GM12878 (cell line): ENCODE measurements at regions not wholly inside any gene's neighbourhood (a gene's known extent, or its start where the extent isn't known, plus 50 kb on each side); places are given as distances from the start of the nearest gene placed in this dataset.

Source experiments
- ATAC-seq: fragments of 200-7000 bp; cut with Tn5 transposase; 3 replicates; pipeline ENCODE4 v1.9.1; 2020; ENCODE audit warnings: mild to moderate bottlenecking, moderate library complexity
- BruUV-seq: library from RNA; stranded (reverse); fragments of 400-500 nt; replicated peaks from 2 replicates; lab custom pipeline; 2021; lab: Mats Ljungman, UMichigan
- CTCF ChIA-PET: fragments of 300-600 bp; sonication (Branson Sonifier 250); formaldehyde crosslinking; extraction: SDS; loops from one replicate; lab custom pipeline; 2021; ENCODE audit warnings: inconsistent platforms; lab: Yijun Ruan, JAX
- POLR2A ChIA-PET: fragments of 350-600 bp; formaldehyde crosslinking; extraction: SDS; loops from one replicate; lab custom pipeline; 2021; ENCODE audit warnings: inconsistent platforms; lab: Charles Lee
- RAD21 ChIA-PET: fragments of 300-600 bp; sonication (Branson Sonifier 250); formaldehyde crosslinking; loops from one replicate; lab custom pipeline; 2023; ENCODE audit warnings: antibody characterized with exemption; ENCODE audit not compliant: unreplicated experiment; lab: Charles Lee
- SMC1A ChIA-PET: fragments of 300-600 bp; sonication (Branson Sonifier 250); formaldehyde crosslinking; loops from one replicate; lab custom pipeline; 2023; ENCODE audit not compliant: unreplicated experiment, uncharacterized antibody; lab: Charles Lee
- DNase-seq: peaks from one replicate; pipeline ENCODE4 v3.0.0-alpha.2; 2011; ENCODE audit warnings: low read depth, low spot score
- FAIRE-seq: peaks from 3 replicates; lab custom pipeline; 2011; peaks lifted over from hg19 to GRCh38; lab: Jason Lieb, UNC
- H2AFZ ChIP-seq: 2 replicates; pipeline ENCODE4 v1.6.0; 2011; ENCODE audit warnings: low read depth, low read length, control low read depth; ENCODE audit not compliant: control insufficient read depth
- H3K27ac ChIP-seq: 2 replicates; pipeline ENCODE4 v1.5.1; 2011; ENCODE audit warnings: control low read depth; ENCODE audit not compliant: control insufficient read depth, insufficient read depth
- H3K27me3 ChIP-seq, 2 experiments: replicated peaks in 1 of 2; 2 replicates each; pipeline versions ENCODE4 v1.6.0 to v1.6.1; 2011; ENCODE audit warnings: low read length in 1 of 2; ENCODE audit not compliant: control insufficient read depth in 2 of 2, insufficient read depth in 2 of 2
- H3K36me3 ChIP-seq, 2 experiments: 2 replicates each; pipeline ENCODE4 v1.5.1; 2011; ENCODE audit warnings: low read length in 1 of 2; ENCODE audit not compliant: control insufficient read depth in 2 of 2, insufficient read depth in 2 of 2
- H3K4me1 ChIP-seq: 2 replicates; pipeline ENCODE4 v1.6.1; 2011; ENCODE audit warnings: mild to moderate bottlenecking, low read length, moderate library complexity, mixed read lengths; ENCODE audit not compliant: control insufficient read depth, insufficient read depth
- H3K4me2 ChIP-seq: 2 replicates; pipeline ENCODE4 v1.6.0; 2011; ENCODE audit warnings: control low read depth; ENCODE audit not compliant: control insufficient read depth, insufficient read depth
- H3K4me3 ChIP-seq: fragments of 200-600 bp; sonication (generic); 2 replicates; pipeline ENCODE4 v1.5.1; 2016
- H3K79me2 ChIP-seq: 2 replicates; pipeline ENCODE4 v1.6.0; 2011; ENCODE audit warnings: low read length; ENCODE audit not compliant: control insufficient read depth, insufficient read depth
- H3K9ac ChIP-seq: 2 replicates; pipeline ENCODE4 v1.8.0; 2011; ENCODE audit warnings: low read length, control low read depth, mixed read lengths; ENCODE audit not compliant: control insufficient read depth, insufficient read depth
- H3K9me3 ChIP-seq: replicated peaks from 3 replicates; pipeline ENCODE4 v1.5.1; 2011; ENCODE audit warnings: mild to moderate bottlenecking, low read length; ENCODE audit not compliant: control insufficient read depth, insufficient read depth
- H4K20me1 ChIP-seq: 2 replicates; pipeline ENCODE4 v1.6.0; 2011; ENCODE audit not compliant: control insufficient read depth, insufficient read depth
- ASH2L ChIP-seq: fragments of 300-600, 200-600 bp; sonication (generic); IDR thresholded peaks from 2 replicates; pipeline ENCODE4 v1.6.1; 2017; ENCODE audit warnings: low read depth, mild to moderate bottlenecking, borderline replicate concordance
- CTCF ChIP-seq, 3 experiments: IDR thresholded peaks in 2 of 3; conservative IDR thresholded peaks in 1 of 3; 2 replicates each; pipeline ENCODE4 v1.5.1; 2011; ENCODE audit warnings: low read depth in 3 of 3, low read length in 3 of 3, mild to moderate bottlenecking in 3 of 3, control low read depth in 2 of 3, moderate library complexity in 2 of 3, inconsistent platforms in 1 of 3, mixed read lengths in 1 of 3; ENCODE audit not compliant: control insufficient read depth in 2 of 3, insufficient read depth in 1 of 3; ENCODE audit errors: extremely low read depth in 1 of 3
- DPF2 ChIP-seq: fragments of 450-650 bp; IDR thresholded peaks from 2 replicates; pipeline ENCODE4 v1.6.1; 2017; ENCODE audit warnings: mild to moderate bottlenecking
- KDM1A ChIP-seq: fragments of 200-600 bp; sonication (generic); IDR thresholded peaks from 2 replicates; pipeline ENCODE4 v1.6.1; 2016; ENCODE audit warnings: borderline replicate concordance
- MEF2B ChIP-seq: fragments of 450-650 bp; IDR thresholded peaks from 2 replicates; pipeline ENCODE4 v1.6.1; 2018; ENCODE audit warnings: mild to moderate bottlenecking, moderate library complexity; ENCODE audit not compliant: partially characterized antibody, poor library complexity, severe bottlenecking
- NFYA ChIP-seq: IDR thresholded peaks from 2 replicates; pipeline ENCODE4 v1.6.1; 2011; ENCODE audit warnings: low read depth, mild to moderate bottlenecking, low read length, improper control_type of control experiment, borderline replicate concordance
- NR2C1 ChIP-seq: fragments of 450-650 bp; IDR thresholded peaks from 2 replicates; pipeline ENCODE4 v1.6.1; 2017; ENCODE audit warnings: antibody characterized with exemption, mild to moderate bottlenecking, moderate library complexity
- PAX8 ChIP-seq: fragments of 450-650 bp; IDR thresholded peaks from 2 replicates; pipeline ENCODE4 v1.6.1; 2017; ENCODE audit warnings: mild to moderate bottlenecking, moderate library complexity
- REST ChIP-seq: IDR thresholded peaks from 2 replicates; pipeline ENCODE4 v1.6.1; 2012; ENCODE audit warnings: mild to moderate bottlenecking, low read depth, low read length
- SKIL ChIP-seq: fragments of 450-650 bp; IDR thresholded peaks from 2 replicates; pipeline ENCODE4 v1.6.1; 2017; ENCODE audit warnings: mild to moderate bottlenecking, low read depth, inconsistent platforms; ENCODE audit not compliant: poor library complexity, severe bottlenecking
- in situ Hi-C: fragments of 300-500 bp; cut with MboI; formaldehyde crosslinking; loops from 9 replicates; pipeline ENCODE4 v1.14.3; 2018; ENCODE audit warnings: mixed read lengths
- intact Hi-C: fragments of 100-400 bp; cut with micrococcal nuclease; formaldehyde crosslinking; loops from one replicate; pipeline ENCODE4 v1.14.2; 2022; ENCODE audit not compliant: unreplicated experiment

GRCh38 chr3:68560728-68561127, 371.6 kb downstream of the TAFA4 start (continued):
- TF ChIP-seq KDM1A (no peak), SKIL (no peak)

- Histone ChIP-seq H3K4me3 (no peak overlapping the region), H4K20me1 (no peaks in the 10 kb centered on the region), H3K36me3 (no peaks in the 10 kb centered on the region), H3K27me3 (no peaks in the 10 kb centered on the region), H3K9ac (no peak overlapping the region), H3K4me2 (no peak overlapping the region), H3K4me1 (no peaks in the 10 kb centered on the region), H3K9me3 (no peaks in the 10 kb centered on the region), H3K27ac (no peak overlapping the region), H2AFZ (no peak overlapping the region), H3K79me2 (no peaks in the 10 kb centered on the region)
- TF ChIP-seq SKIL = no peak
- no peak for TF ChIP-seq NR2C1
- no peak for TF ChIP-seq CTCF (IDR thresholded peaks at IDR 0.05 in 2 of 3, conservative IDR thresholded peaks at IDR 0.05 in 1 of 3; ENCODE audit: control insufficient read depth in 2 of 3, extremely low read depth in 1 of 3, insufficient read depth in 1 of 3, low read depth in 3 of 3, low read length in 3 of 3)
- TF ChIP-seq NFYA = no peak
- no peak for TF ChIP-seq MEF2B
- no peak for TF ChIP-seq ASH2L
- TF ChIP-seq PAX8 = no peak
- no peak for TF ChIP-seq REST
- no peak for TF ChIP-seq DPF2
- ChIA-PET RAD21 (no interaction called here), POLR2A (no interaction called here), SMC1A (interaction anchor here (0.7 kb wide), 1 partner anchor 225 kb away, joined by 3 read pairs; no protein-coding TSS in a partner anchor), CTCF (interaction anchor here (1.4 kb wide), 1 partner anchor 9 kb away, joined by 3 read pairs; no protein-coding TSS in a partner anchor)
- FAIRE-seq = no peak
- ATAC-seq = no peak
- in situ Hi-C loops = no loop called here
- no peak for DNase-seq
- no TSS peak for BruUV-seq
- intact Hi-C loops = no loop called here
Observed at GRCh38 chr3:68535782-68536181, 396.6 kb downstream of the TAFA4 start.
